K562 (cell line): ENCODE measurements at regions not wholly inside any gene's neighbourhood (a gene's known extent, or its start where the extent isn't known, plus 50 kb on each side); places are given as distances from the start of the nearest gene placed in this dataset.

Experiments
- CHD2 ChIP-seq: IDR thresholded peaks from 2 replicates; pipeline ENCODE4 v1.6.1; 2011; ENCODE audit warnings: low read depth, low read length
- EP300 ChIP-seq: IDR thresholded peaks from 2 replicates; pipeline ENCODE4 v1.6.1; 2012; ENCODE audit warnings: low read length, improper control_type of control experiment
- MEF2A ChIP-seq: IDR thresholded peaks from 2 replicates; pipeline ENCODE4 v1.6.1; 2011; ENCODE audit warnings: low read depth, mild to moderate bottlenecking, low read length, moderate library complexity; ENCODE audit not compliant: control insufficient read depth
- POLR2AphosphoS5 ChIP-seq: IDR thresholded peaks from 2 replicates; pipeline ENCODE4 v1.6.1; 2011; ENCODE audit warnings: mild to moderate bottlenecking, low read depth, low read length, moderate library complexity; ENCODE audit not compliant: control insufficient read depth, insufficient read depth
- SPI1 ChIP-seq: IDR thresholded peaks from 2 replicates; pipeline ENCODE4 v1.6.1; 2011; ENCODE audit warnings: low read depth, low read length, control low read depth, borderline replicate concordance
- TAF1 ChIP-seq: IDR thresholded peaks from 2 replicates; pipeline ENCODE4 v1.6.1; 2011; ENCODE audit warnings: mild to moderate bottlenecking, low read length, moderate library complexity; ENCODE audit not compliant: insufficient read depth, control insufficient read depth, severe bottlenecking; ENCODE audit errors: extremely low read depth
- TBP ChIP-seq: optimal IDR thresholded peaks from 2 replicates; pipeline ENCODE3; 2011; ENCODE audit warnings: low read depth, low read length, improper control_type of control experiment
- TCF3 ChIP-seq: sonication (generic); formaldehyde crosslinking; IDR thresholded peaks from 2 replicates; pipeline ENCODE4 v1.4.0; 2020; ENCODE audit warnings: mild to moderate bottlenecking, missing genetic modification reagents
- TF ChIP-seq, protein P1 (sequence below): fragments of 250-450 bp; sonication (Bioruptor Pico); IDR thresholded peaks from 2 replicates; pipeline ENCODE4 v1.5.0; 2021
- TF ChIP-seq, protein P2 (sequence below): fragments of 200-800 bp; sonication (Bioruptor generic); IDR thresholded peaks from 2 replicates; pipeline ENCODE4 v1.6.1; 2016; ENCODE audit warnings: missing genetic modification characterization, missing compliant biosample characterization
- TF ChIP-seq, protein P3 (sequence below): sonication (generic); formaldehyde crosslinking; IDR thresholded peaks from 2 replicates; pipeline ENCODE4 v1.8.1; 2023; ENCODE audit warnings: mild to moderate bottlenecking, missing genetic modification reagents
- TF ChIP-seq, protein P4 (sequence below), 3 experiments: IDR thresholded peaks in 2 of 3; conservative IDR thresholded peaks in 1 of 3; 2 replicates each; pipeline ENCODE4 v1.5.1; 2011 to 2012; ENCODE audit warnings: low read length in 3 of 3, mild to moderate bottlenecking in 3 of 3, control low read depth in 2 of 3, improper control_type of control experiment in 1 of 3, inconsistent platforms in 1 of 3, low read depth in 1 of 3, mixed read lengths in 1 of 3, moderate library complexity in 1 of 3; ENCODE audit not compliant: insufficient read depth in 2 of 3
- TF ChIP-seq, protein P5 (sequence below): fragments of 450-650 bp; IDR thresholded peaks from 2 replicates; pipeline ENCODE4 v1.6.1; 2016; ENCODE audit warnings: missing biosample characterization, missing genetic modification characterization

DNA sequence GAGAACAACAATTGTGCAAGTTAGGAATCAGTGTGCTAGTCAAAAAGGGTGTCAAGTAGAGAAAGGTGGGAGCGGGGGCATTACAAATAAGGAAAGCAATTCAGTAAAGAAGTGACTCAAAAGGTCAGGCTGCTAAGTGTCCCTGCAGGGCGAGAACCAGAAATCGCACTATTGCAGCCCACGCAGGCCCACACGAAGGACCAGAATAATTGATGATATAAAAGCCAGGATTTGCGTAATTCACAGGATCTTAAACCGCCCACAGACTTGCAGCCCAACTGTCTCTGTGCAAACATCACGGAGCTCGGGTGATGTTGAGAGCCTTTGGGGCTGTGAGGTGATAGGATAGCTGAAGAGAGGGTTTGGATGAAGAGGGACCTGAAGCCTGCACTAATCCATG, 349.0 kb downstream of the BRINP1 start:
- no peak for TF ChIP-seq MEF2A
- TF ChIP-seq, protein P1, sequence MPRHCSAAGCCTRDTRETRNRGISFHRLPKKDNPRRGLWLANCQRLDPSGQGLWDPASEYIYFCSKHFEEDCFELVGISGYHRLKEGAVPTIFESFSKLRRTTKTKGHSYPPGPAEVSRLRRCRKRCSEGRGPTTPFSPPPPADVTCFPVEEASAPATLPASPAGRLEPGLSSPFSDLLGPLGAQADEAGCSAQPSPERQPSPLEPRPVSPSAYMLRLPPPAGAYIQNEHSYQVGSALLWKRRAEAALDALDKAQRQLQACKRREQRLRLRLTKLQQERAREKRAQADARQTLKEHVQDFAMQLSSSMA, result no peak
- TF ChIP-seq, protein P2, sequence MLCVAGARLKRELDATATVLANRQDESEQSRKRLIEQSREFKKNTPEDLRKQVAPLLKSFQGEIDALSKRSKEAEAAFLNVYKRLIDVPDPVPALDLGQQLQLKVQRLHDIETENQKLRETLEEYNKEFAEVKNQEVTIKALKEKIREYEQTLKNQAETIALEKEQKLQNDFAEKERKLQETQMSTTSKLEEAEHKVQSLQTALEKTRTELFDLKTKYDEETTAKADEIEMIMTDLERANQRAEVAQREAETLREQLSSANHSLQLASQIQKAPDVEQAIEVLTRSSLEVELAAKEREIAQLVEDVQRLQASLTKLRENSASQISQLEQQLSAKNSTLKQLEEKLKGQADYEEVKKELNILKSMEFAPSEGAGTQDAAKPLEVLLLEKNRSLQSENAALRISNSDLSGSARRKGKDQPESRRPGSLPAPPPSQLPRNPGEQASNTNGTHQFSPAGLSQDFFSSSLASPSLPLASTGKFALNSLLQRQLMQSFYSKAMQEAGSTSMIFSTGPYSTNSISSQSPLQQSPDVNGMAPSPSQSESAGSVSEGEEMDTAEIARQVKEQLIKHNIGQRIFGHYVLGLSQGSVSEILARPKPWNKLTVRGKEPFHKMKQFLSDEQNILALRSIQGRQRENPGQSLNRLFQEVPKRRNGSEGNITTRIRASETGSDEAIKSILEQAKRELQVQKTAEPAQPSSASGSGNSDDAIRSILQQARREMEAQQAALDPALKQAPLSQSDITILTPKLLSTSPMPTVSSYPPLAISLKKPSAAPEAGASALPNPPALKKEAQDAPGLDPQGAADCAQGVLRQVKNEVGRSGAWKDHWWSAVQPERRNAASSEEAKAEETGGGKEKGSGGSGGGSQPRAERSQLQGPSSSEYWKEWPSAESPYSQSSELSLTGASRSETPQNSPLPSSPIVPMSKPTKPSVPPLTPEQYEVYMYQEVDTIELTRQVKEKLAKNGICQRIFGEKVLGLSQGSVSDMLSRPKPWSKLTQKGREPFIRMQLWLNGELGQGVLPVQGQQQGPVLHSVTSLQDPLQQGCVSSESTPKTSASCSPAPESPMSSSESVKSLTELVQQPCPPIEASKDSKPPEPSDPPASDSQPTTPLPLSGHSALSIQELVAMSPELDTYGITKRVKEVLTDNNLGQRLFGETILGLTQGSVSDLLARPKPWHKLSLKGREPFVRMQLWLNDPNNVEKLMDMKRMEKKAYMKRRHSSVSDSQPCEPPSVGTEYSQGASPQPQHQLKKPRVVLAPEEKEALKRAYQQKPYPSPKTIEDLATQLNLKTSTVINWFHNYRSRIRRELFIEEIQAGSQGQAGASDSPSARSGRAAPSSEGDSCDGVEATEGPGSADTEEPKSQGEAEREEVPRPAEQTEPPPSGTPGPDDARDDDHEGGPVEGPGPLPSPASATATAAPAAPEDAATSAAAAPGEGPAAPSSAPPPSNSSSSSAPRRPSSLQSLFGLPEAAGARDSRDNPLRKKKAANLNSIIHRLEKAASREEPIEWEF, result no peak
- TF ChIP-seq, protein P3, sequence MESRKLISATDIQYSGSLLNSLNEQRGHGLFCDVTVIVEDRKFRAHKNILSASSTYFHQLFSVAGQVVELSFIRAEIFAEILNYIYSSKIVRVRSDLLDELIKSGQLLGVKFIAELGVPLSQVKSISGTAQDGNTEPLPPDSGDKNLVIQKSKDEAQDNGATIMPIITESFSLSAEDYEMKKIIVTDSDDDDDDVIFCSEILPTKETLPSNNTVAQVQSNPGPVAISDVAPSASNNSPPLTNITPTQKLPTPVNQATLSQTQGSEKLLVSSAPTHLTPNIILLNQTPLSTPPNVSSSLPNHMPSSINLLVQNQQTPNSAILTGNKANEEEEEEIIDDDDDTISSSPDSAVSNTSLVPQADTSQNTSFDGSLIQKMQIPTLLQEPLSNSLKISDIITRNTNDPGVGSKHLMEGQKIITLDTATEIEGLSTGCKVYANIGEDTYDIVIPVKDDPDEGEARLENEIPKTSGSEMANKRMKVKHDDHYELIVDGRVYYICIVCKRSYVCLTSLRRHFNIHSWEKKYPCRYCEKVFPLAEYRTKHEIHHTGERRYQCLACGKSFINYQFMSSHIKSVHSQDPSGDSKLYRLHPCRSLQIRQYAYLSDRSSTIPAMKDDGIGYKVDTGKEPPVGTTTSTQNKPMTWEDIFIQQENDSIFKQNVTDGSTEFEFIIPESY, result no peak
- no peak for TF ChIP-seq POLR2AphosphoS5
- TF ChIP-seq SPI1, result no peak
- no peak for TF ChIP-seq EP300
- TF ChIP-seq, protein P4, sequence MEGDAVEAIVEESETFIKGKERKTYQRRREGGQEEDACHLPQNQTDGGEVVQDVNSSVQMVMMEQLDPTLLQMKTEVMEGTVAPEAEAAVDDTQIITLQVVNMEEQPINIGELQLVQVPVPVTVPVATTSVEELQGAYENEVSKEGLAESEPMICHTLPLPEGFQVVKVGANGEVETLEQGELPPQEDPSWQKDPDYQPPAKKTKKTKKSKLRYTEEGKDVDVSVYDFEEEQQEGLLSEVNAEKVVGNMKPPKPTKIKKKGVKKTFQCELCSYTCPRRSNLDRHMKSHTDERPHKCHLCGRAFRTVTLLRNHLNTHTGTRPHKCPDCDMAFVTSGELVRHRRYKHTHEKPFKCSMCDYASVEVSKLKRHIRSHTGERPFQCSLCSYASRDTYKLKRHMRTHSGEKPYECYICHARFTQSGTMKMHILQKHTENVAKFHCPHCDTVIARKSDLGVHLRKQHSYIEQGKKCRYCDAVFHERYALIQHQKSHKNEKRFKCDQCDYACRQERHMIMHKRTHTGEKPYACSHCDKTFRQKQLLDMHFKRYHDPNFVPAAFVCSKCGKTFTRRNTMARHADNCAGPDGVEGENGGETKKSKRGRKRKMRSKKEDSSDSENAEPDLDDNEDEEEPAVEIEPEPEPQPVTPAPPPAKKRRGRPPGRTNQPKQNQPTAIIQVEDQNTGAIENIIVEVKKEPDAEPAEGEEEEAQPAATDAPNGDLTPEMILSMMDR (IDR thresholded peaks at IDR 0.05 in 2 of 3, conservative IDR thresholded peaks at IDR 0.05 in 1 of 3; ENCODE audit: insufficient read depth in 2 of 3, low read depth in 1 of 3, low read length in 3 of 3), result no peak
- TF ChIP-seq TBP, result no peak
- TF ChIP-seq CHD2, result no peak
- TF ChIP-seq TAF1, result no peak
- TF ChIP-seq, protein P5, sequence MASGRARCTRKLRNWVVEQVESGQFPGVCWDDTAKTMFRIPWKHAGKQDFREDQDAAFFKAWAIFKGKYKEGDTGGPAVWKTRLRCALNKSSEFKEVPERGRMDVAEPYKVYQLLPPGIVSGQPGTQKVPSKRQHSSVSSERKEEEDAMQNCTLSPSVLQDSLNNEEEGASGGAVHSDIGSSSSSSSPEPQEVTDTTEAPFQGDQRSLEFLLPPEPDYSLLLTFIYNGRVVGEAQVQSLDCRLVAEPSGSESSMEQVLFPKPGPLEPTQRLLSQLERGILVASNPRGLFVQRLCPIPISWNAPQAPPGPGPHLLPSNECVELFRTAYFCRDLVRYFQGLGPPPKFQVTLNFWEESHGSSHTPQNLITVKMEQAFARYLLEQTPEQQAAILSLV, result no peak
- TF ChIP-seq TCF3 (CRISPR knock-in tag), result no peak
